ENCODE measurements at regions not wholly inside any gene's neighbourhood (a gene's known extent, or its start where the extent isn't known, plus 50 kb on each side); places are given as distances from the start of the nearest gene placed in this dataset.

DNA sequence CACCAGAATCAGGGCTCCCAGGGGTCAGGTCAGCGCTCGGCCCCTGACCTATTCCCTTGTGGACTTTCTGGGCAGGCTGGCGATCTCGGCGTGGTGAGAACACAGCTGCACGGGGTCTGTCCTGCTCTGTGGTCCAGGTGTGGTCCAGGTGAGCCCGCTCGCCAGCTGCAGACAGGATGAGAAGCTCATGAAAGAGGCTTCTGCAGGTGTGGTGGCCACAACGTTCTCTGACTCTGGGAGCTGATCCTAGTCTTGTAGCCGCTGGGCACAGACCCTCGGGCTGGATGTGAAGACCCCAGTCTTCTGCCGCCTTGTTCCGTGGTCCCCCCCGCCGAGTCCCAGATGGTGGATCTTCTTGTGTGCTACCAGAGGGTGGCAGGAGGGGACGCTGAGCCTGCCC is 129.7 kb downstream of the RTP5 start:
- no peaks in the 10 kb centered on the region for H3K79me2 ChIP-seq (ENCODE audit: insufficient read depth, low read depth)
- no peak overlapping the region for H2AFZ ChIP-seq (ENCODE audit: low read depth)
- H3K4me2 ChIP-seq, result no peak overlapping the region
- TF ChIP-seq, protein P1, sequence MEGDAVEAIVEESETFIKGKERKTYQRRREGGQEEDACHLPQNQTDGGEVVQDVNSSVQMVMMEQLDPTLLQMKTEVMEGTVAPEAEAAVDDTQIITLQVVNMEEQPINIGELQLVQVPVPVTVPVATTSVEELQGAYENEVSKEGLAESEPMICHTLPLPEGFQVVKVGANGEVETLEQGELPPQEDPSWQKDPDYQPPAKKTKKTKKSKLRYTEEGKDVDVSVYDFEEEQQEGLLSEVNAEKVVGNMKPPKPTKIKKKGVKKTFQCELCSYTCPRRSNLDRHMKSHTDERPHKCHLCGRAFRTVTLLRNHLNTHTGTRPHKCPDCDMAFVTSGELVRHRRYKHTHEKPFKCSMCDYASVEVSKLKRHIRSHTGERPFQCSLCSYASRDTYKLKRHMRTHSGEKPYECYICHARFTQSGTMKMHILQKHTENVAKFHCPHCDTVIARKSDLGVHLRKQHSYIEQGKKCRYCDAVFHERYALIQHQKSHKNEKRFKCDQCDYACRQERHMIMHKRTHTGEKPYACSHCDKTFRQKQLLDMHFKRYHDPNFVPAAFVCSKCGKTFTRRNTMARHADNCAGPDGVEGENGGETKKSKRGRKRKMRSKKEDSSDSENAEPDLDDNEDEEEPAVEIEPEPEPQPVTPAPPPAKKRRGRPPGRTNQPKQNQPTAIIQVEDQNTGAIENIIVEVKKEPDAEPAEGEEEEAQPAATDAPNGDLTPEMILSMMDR (conservative IDR thresholded peaks at IDR 0.05; ENCODE audit: low read depth, low read length), result no peak
- no peak overlapping the region for H3K27ac ChIP-seq
- H3K36me3 ChIP-seq (ENCODE audit: insufficient read depth), result no peaks in the 10 kb centered on the region
- no peaks in the 10 kb centered on the region for H4K20me1 ChIP-seq (ENCODE audit: insufficient read depth)
- H3K4me3 ChIP-seq (IDR thresholded peaks at IDR 0.05; ENCODE audit: insufficient read depth, low read depth, low read length), result no peak overlapping the region
- H3K27me3 ChIP-seq (ENCODE audit: insufficient read depth, low read depth), result 0 out of 2 replicates have a peak, but pooled peaks cover 6% of the 10 kb centered on the region
- no peaks in the 10 kb centered on the region for H3K4me1 ChIP-seq (ENCODE audit: low read depth, poor library complexity, severe bottlenecking)
- H3K9ac ChIP-seq, result no peak overlapping the region

DNA sequence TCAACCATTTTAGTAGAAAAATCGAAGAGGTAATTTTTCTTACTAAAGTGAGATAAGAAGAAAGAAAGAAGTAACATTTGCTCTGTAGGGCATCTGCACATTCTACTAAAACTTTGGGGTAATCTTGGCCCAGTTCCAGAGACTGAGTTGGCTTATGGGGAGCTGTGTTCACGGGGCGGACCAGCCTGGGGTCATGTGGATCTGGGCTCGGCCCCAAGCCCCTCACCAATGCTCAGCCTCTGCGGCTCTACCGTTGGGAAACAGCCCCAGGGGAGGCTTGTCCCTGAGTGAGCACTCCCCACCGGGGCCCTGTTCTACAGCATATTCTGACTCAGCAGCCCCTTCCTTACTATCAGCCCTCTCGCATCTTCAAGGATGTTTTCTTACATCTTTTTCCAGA is 132.3 kb downstream of the RTP5 start:
- Histone ChIP-seq H3K4me1 (ENCODE audit: low read depth, poor library complexity, severe bottlenecking) (no peaks in the 10 kb centered on the region), H4K20me1 (ENCODE audit: insufficient read depth) (no peaks in the 10 kb centered on the region), H3K27ac (no peak overlapping the region), H3K4me2 (no peak overlapping the region), H3K4me3 (IDR thresholded peaks at IDR 0.05; ENCODE audit: insufficient read depth, low read depth, low read length) (no peak overlapping the region), H3K9ac (no peak overlapping the region), H3K79me2 (ENCODE audit: insufficient read depth, low read depth) (no peaks in the 10 kb centered on the region), H2AFZ (ENCODE audit: low read depth) (no peak overlapping the region), H3K27me3 (ENCODE audit: insufficient read depth, low read depth) (0 out of 2 replicates have a peak, but pooled peaks cover 6% of the 10 kb centered on the region), H3K36me3 (ENCODE audit: insufficient read depth) (no peaks in the 10 kb centered on the region)
- TF ChIP-seq, protein P1 (conservative IDR thresholded peaks at IDR 0.05; ENCODE audit: low read depth, low read length), result no peak

DNA sequence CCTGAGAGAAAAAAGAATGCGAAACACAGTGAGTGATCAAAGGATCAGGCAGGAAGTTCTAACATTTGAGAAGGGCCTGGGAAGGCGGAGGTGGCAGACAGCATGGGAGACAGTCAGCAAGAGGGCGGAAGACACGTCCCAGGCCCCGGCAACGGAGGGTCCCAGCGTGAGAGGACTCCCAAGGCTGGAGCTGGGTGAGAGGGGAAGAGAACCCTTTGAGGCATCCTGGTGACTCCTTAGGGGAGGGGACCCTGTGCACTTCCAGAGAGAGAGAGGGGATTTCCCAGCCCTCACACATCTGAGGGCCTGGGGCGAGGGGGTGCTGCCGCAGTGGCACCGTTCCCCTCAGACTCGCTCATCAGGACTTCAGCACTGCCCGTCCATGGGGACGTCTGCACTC is 133.4 kb downstream of the RTP5 start:
- Histone ChIP-seq H3K4me3 (IDR thresholded peaks at IDR 0.05; ENCODE audit: insufficient read depth, low read depth, low read length) (no peak overlapping the region), H3K27ac (no peak overlapping the region), H3K79me2 (ENCODE audit: insufficient read depth, low read depth) (no peaks in the 10 kb centered on the region), H4K20me1 (ENCODE audit: insufficient read depth) (no peaks in the 10 kb centered on the region), H3K9ac (no peak overlapping the region), H3K36me3 (ENCODE audit: insufficient read depth) (no peaks in the 10 kb centered on the region), H3K4me1 (ENCODE audit: low read depth, poor library complexity, severe bottlenecking) (no peaks in the 10 kb centered on the region), H3K27me3 (ENCODE audit: insufficient read depth, low read depth) (no peaks in the 10 kb centered on the region), H3K4me2 (no peak overlapping the region), H2AFZ (ENCODE audit: low read depth) (no peak overlapping the region)
- TF ChIP-seq, protein P1 (conservative IDR thresholded peaks at IDR 0.05; ENCODE audit: low read depth, low read length), result no peak

DNA sequence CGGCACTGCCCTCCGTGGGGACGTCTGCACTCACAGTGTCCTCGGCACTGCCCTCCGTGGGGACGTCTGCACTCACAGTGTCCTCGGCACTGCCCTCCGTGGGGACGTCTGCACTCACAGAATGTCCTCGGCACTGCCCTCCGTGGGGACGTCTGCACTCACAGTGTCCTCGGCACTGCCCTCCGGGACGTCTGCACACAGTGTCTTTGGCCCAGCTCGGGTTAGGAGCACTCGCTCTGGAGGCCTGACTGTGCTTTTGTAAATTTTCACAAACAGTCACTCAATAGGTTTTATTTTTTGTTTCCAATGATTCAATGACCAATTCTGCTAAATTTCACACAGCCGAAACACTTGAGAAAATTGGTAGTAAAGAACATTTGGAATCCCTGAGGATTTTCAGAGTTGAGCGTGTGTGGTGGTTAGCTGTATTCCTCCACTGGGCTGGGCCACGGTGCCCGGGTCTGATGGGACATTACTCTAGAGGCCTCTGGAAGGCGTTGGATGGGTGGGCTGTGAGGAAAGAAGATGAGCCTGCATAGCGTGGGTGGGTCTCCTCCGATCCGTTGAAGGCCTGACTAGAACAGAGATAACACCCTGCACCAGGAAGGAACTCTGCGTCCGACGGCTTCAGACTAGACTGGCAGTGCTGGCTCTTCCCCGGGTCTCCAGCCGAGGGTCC is 134.8 kb downstream of the RTP5 start:
- no peaks in the 10 kb centered on the region for H3K79me2 ChIP-seq (ENCODE audit: insufficient read depth, low read depth)
- TF ChIP-seq, protein P1 (conservative IDR thresholded peaks at IDR 0.05; ENCODE audit: low read depth, low read length), result no peak
- H3K4me2 ChIP-seq, result no peak overlapping the region
- no peaks in the 10 kb centered on the region for H3K36me3 ChIP-seq (ENCODE audit: insufficient read depth)
- no peaks in the 10 kb centered on the region for H4K20me1 ChIP-seq (ENCODE audit: insufficient read depth)
- no peaks in the 10 kb centered on the region for H3K27me3 ChIP-seq (ENCODE audit: insufficient read depth, low read depth)
- no peaks in the 10 kb centered on the region for H3K4me1 ChIP-seq (ENCODE audit: low read depth, poor library complexity, severe bottlenecking)
- no peak overlapping the region for H3K9ac ChIP-seq
- no peak overlapping the region for H3K4me3 ChIP-seq (IDR thresholded peaks at IDR 0.05; ENCODE audit: insufficient read depth, low read depth, low read length)
- no peak overlapping the region for H2AFZ ChIP-seq (ENCODE audit: low read depth)
- H3K27ac ChIP-seq, result no peak overlapping the region
